HG03025 (cell line): ENCODE measurements at regions not wholly inside any gene's neighbourhood (a gene's known extent, or its start where the extent isn't known, plus 50 kb on each side); places are given as distances from the start of the nearest gene placed in this dataset.

ENCODE experiments used
- ATAC-seq: cut with Tn5 transposase; IDR thresholded peaks from one replicate; pipeline ENCODE4 v1.9.1; 2021; ENCODE audit warnings: mild to moderate bottlenecking, moderate library complexity; ENCODE audit not compliant: unreplicated experiment, low FRiP score

DNA sequence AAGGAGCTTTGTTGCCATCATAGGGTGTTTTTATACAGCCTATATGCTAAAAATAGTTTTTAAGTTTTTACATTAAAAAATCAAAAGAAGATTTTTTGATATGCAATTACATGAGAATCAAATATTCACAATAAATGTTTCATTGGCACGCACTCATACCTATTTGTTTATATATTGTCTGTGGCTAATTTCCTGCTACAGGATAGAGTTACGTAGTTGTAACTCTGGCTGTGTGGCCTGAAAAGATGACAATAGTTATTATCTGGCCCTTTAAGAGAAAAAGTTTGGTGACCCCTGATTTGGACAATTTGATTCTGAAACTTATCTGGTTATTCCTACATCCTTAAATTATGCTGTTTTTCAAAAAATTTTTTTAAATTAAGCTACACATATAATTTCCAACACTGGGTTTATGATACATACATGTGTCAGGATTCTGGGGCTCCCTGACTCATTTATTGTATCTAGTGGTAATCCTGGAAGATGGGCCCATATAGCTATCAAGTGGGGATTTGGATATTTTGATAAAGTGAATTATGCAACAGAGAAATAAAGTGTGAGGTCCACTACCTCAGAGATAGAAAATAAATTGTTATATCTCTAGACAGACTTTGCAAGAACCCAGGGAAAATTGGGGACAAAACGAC lies 370.2 kb upstream of the LYPLAL1 start:
- no peak for ATAC-seq

DNA sequence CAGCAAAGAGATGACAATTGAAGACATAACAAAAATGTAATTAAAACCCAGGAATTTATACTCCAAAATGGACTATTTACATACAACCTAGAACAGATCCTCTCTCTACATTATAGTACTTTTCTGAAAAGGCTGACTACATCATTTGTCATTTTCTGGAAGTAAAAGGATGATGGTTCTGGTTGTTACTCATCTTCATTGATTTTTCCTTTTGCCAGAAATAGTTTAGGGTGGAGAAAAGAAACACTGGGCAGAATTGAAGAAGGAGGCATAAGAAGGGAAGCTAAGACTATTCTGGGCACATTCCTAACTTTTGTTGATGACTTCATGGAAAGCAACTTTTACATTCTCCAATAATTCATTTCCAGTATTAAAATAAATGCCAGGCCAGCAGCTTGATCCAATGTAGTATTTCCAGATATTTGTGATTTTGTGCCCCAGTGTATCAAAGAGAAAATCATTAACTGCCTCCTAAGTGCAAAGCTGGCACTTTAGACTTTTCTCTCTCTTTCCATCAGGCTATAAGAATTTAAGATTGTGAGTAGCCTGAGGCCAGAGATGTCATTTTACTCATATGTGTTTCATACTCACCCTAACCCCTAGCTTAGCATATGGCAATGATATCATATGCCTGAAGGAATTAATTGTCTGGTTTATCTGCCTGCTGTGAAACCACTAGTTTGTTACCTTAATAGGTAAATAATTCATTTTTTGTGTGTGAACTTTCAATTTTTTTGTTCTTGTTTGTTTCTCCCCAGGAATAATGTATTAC lies 369.5 kb upstream of the LYPLAL1 start:
- no peak for ATAC-seq

DNA sequence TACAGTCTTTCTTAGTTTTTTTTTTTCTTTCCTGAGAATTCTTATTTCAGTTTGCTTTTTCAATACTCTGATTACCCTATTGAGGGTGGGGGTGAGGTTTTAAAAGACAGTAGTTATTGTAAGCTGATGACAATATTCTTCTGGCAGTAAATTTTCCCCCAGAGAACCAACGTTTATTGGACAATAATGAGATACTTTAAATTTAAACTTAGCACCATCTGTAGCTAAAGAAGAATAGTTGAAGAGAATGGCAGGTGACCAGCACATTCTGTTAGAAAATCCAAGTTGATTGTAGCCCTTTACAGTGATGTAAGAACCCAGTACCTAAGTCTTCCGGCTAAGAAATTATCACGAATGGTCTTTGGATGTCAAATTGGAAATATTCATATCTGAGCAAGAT lies 364.6 kb upstream of the LYPLAL1 start:
- no peak for ATAC-seq

DNA sequence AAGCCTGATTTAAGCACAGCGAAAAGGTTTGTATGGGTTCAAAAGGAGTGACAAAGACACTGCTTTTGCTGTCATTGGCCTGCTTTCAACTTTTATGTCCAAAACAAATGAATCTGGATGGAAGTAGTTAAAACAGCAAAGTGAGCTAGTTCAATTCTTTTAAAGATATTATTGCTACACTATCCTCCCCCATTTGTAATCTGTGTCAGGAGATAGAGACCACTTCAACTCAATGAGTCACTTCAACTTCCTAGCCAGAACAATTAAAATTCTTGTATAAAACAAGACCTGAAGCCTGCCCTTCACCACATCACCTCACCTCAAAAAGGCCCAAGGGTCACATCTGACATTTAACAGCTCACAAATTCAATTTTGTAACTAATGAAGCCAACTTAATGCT lies 364.1 kb upstream of the LYPLAL1 start:
- ATAC-seq, result no peak

DNA sequence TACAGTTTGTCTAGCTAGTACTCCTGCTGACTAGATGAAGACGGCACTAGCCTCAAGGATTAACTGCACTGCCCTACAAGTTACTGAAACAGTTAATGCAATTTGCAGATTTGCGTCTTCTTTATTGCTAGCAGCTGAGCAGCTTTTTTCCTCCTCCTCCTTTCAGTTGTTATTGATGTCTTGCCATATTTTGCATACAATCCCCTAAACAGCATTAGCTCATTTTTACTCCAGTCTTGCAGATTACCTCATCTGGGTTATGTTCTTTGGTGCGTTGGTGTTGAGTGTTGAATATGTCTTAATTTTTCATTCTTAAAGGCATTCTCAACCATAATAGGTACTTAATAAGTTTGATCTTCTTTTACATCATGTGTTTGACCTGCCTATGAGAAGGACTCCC lies 363.4 kb upstream of the LYPLAL1 start:
- ATAC-seq, result no peak

DNA sequence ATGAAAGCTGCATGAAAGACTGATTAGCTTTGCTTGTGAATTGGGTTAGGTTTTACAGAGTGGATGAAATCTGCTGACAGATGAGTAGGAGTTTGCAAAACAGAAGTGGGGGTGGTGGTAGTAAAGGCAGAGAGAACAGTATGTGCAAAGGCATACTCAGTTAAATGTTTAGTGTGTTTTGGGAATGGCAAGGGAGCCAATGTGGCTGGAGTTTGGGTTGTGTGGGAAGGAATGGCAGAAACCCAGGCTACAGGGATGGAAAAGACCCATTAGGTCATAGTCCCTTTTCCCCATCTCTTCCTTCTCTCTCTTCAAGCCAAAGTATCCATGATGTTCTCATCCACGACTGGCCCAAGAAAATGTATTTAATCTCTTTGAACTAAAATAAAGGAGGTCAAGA lies 362.2 kb upstream of the LYPLAL1 start:
- ATAC-seq, result no peak

DNA sequence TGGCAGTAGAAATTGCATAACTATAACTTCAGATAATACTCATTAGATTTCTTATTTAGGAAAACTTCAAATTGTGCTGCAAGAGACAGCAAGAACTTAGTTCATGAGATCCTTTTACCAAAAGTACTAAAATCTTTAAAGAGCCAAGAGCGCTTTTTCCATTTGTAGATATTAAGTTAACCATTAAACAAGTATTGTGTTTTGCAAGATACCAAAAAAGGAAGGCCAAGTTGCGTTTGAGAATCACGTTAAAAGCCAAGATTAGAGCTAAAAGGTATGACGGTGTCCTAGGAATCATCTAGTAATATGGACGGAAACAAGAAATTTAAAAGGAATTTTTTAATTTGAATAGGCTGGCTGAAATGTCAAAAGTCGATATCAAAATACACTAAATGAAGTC lies 361.3 kb upstream of the LYPLAL1 start:
- ATAC-seq, result no peak

DNA sequence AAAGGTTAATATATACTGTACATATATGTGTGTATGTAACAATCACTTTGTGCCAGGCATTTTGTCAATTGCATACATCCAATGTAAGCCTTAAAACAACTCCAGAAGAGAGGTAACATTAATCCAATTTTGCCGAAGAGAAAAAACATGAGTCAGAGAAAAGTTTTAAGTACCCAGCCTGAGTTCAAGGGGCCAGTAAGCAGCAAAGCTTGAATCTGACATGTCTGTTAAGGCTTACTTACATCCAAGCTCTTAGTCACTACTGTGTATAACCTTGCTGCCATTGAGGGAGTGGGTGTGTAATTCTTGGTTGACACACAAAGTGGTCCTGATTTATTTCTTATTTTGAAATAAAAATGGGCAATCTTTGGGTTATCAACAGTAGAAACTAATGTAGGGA lies 360.4 kb upstream of the LYPLAL1 start:
- ATAC-seq, result no peak

DNA sequence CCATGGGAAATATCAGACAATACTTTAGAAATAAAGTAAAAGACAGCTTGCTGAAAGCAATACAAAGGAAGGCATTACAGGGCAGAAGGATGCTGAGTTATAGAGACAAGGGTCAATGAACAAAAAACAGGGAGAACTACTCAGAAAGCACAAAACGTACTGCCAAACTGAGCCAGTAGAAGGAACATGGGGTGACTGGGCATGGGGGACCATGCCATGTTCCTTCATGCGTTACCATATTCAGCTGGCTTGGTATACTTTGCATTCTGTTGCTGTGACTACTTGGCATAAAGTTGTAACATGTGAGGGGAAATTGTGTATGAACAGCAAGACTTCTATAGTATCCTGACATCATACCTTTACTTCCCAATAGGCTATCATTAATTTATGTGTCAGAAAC lies 358.6 kb upstream of the LYPLAL1 start:
- no peak for ATAC-seq

DNA sequence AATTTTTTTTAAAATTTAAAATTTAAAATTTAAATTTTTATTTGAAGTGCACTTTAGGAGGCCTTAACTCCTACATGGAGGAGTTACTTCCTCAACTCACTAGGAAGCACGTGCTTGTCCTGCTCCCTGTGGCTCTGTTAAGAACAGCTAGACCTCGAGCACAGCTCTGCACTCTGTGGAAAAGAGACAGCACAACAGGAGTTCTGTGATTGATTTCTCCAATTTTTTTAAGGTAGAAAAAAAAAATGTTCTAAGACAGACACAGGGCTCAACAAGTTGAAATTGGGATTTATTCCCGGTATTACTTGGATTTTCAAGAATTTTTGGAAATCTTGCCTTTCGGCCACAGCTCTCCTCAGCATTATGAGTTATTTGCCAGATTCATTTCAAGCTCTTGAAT lies 356.6 kb upstream of the LYPLAL1 start:
- no peak for ATAC-seq

DNA sequence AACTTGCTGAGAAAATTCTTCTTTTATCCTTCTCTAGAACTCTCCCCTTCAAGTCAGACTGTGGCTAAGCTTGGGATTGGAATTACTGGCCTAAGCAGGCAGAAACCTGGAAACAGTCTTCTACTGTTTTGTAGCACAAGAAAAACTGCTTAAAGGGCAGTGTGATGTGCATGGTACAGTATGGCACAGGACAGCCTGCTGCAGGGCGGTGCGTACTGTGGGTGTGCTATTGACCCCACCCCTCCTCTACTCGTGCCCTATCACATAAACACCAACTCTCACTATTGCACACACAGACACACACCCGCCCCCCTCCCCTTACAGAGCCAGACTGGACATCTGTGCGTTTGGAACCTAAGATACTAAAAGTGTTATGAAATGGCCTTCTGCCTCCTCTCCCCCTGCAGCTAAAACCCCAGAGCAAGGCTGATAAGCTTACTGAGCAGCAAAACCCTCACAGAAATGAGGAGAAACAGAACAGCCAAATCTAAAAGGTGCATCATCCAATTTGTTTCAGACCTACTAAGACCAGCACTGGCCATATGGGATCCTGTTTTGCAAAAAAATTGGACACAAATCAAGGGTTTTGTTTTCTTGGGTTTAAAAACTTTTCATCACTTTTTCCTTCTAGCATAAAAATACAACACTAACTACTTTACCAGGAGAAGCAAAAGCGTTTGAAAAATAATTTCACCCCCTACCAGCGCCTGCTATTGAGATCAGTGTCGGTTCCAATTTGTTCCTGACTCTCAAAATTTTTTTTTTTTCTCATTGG lies 355.8 kb upstream of the LYPLAL1 start:
- ATAC-seq, result no peak

DNA sequence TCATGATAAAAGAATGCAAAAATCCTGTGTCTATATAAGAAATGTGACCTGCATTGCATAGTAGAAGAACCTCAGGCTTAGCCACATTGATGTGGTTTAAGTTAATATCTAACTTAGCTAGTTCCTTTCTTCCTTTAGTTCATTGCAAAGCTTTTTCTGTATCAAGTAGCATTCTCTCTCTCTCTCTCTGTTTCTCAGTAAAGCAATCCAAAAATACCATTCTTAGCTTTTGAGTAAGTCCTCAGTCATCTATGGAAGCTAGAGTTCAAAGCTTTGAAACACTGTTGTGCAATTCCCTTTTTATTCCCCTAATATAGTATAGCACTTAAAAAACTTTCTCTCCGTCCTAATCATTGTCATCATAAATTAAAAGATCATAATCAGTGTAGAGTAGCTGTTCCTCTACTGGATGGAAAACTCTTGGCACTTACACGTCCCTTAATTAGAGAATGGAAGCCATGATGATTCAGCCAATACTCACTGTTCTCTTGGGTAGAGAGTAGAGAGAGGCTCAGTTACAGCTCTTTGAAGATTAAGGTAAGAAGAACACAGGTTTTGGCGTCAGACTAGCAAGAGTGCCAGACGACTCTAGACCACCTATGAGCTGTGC lies 350.3 kb upstream of the LYPLAL1 start:
- no peak for ATAC-seq

DNA sequence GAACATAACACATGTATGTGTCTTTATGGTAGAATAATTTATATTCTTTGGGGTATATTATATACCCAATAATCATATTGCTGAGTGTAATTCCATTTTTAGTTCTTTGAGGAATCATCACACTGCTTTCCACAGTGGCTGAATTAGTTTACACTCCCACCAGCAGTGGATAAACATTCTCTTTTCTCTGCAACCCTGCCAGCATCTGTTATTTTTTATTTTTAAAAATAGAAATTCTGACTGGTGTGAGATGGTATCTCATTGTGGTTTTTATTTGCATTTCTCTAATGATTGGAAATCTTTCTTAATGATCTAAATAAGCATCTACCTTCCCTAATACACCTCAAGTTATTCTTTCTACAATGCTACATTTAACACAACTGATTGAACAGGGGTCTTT lies 346.2 kb upstream of the LYPLAL1 start:
- no peak for ATAC-seq

DNA sequence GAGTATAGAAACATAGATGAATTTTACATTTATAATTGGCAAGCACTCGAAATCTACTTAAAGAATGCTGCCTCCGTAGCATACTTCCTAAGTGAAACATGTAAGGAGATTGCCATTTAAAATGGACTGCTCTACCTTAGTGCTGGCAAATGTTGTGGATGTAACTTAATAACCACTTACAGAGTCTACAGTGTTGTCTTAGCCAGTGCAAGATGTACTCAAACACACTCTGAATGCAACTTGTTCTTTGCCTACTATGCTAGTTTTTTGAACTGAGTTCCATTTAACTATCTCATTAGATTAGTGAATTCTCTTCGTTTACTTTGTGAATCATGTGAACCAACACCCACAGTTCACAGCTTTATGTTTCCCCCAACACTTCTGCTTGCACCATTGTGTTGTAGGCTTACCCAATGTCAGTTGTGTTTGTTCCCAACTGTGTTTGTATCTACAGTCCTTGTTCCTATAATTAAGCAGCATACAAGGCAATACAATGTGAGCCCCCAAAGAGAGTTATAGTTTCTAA lies 345.5 kb upstream of the LYPLAL1 start:
- ATAC-seq, result no peak

DNA sequence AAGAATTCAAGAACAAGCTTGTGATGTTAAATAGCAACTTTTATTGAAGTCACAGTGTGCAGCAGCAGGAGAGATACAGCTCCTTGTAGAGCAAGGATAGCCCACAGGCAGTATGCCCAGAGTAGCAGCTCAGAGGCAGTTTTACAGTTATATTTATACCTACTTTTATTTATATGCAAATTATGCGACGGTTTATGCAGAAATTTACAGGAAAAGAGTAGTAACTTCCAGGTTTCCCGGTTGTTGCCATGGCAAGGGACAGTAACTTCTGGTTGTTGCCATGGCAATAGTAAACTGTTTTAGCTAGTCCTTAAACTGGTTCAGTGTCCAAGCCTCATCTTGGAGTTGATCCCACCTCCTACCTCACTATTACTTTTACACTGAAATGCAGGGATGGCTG lies 344.6 kb upstream of the LYPLAL1 start:
- no peak for ATAC-seq

DNA sequence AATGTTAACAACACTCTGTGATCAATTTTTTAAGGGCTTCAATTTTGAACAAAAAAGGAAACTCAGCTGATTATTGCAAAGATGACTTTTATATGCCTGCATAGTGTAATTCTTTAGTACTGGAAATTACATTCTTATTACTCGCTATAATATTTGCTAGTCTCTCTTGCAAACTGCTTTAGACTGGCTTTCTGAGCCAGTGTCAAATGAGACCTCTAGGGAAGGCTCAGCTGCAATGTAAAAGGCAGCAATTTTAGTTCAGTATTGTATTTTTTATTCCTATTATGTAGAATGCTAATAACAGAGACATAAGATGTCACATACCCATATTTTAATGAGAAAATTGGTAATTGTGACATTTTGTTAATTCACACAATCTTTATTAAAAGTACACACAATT lies 338.1 kb upstream of the LYPLAL1 start:
- no peak for ATAC-seq

DNA sequence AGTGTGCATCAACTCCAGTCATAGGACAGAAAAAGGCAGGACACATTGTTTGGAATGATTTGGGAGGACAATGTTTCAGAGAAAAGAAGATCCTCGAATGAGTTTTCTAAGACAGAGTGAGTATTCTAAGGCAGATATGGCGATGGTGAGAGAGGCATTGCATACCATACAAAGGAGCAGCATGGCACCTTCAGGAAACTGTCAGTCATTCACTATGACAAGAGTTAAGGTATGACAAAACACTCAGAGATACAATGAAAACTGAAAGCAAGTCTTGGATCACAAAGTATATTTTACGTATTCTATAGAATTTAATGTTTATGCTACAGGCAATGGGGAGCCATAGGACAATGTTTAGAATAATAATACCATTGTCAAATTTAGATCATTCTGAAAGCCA lies 337.4 kb upstream of the LYPLAL1 start:
- no peak for ATAC-seq

DNA sequence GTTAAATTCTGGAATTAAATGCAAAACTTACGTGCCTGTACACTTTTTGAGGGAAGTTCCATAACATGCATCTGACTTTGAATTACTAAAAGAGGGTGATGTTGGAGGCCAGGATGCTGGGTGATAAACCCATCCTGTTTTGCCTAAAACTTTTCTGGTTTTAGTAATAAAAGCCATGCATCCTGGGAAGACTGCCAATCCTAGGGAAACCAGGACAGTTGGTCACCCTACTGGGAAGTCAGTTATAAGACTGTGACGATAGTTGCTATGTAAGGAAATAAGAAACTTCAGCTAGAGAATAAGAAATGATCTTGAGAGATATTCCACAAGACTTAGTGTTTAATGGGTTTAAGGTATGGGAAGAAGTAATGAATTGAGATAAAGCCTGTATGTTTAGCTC lies 336.6 kb upstream of the LYPLAL1 start:
- ATAC-seq, result no peak

DNA sequence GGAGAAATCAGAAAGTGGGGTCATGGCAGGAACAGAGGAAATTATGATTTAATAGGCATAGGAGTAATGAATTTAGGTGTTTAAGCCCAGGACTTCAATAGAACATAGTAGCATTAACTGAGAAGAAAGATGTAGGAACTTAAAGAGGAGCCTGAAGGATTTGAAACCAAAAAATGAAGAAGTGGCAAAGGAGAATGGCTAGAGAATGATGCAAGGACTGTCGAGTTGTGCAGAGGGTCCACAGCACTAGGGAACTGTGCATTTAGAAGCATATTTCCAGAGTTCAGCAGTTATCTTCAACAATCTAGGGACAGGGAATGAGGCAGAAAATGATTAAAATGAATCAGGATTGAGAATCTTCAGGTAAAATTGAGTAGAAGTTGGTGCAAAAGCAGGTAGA lies 328.1 kb upstream of the LYPLAL1 start:
- ATAC-seq, result no peak

DNA sequence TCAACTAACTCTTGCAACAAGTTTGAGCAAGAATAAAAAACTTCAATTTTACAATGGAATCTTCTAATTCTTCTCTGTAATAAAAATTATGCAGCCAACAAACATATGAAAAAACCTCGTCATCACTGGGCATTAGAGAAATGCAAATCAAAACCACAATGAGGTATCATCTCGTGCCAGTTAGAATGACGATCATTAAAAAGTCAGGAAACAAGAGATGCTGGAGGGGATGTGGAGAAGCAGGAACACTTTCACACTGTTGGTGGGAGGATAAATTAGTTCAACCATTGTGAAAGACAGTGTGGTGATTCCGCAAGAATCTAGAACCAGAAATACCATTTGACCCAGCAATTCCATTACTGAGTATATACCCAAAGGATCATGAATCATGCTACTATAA lies 327.5 kb upstream of the LYPLAL1 start:
- ATAC-seq, result no peak
